HL-60 (cell line): ENCODE measurements at regions not wholly inside any gene's neighbourhood (a gene's known extent, or its start where the extent isn't known, plus 50 kb on each side); places are given as distances from the start of the nearest gene placed in this dataset.

Experiments
- DNase-seq, 2 experiments: peaks; one replicate each; pipeline ENCODE4 v3.0.0-alpha.2; 2010 to 2020; ENCODE audit warnings: low read depth in 1 of 2, low spot score in 1 of 2
- H3K27ac ChIP-seq: fragments of 250-450 bp; sonication (Bioruptor Pico); replicated peaks from 2 replicates; pipeline ENCODE4 v1.5.1; 2020; ENCODE audit warnings: mild to moderate bottlenecking, moderate library complexity
- H3K27me3 ChIP-seq: fragments of 250-450 bp; sonication (Bioruptor Pico); 2 replicates; pipeline ENCODE4 v1.5.1; 2021; ENCODE audit warnings: mild to moderate bottlenecking, moderate library complexity; ENCODE audit not compliant: insufficient read depth, poor library complexity, severe bottlenecking
- H3K4me3 ChIP-seq: replicated peaks from 2 replicates; pipeline ENCODE4 v1.5.1; 2011; ENCODE audit warnings: mild to moderate bottlenecking, control low read depth, low read length; ENCODE audit not compliant: insufficient read depth
- CTCF ChIP-seq: IDR thresholded peaks from one replicate; pipeline ENCODE4 v1.5.1; 2011; ENCODE audit warnings: low read length, control low read depth, inconsistent platforms; ENCODE audit not compliant: insufficient read depth
- GABPA ChIP-seq: IDR thresholded peaks from 2 replicates; pipeline ENCODE4 v1.6.1; 2012; ENCODE audit warnings: low read depth
- POLR2AphosphoS5 ChIP-seq: IDR thresholded peaks from 2 replicates; pipeline ENCODE4 v1.6.1; 2012; ENCODE audit warnings: low read depth
- REST ChIP-seq: IDR thresholded peaks from 2 replicates; pipeline ENCODE4 v1.6.1; 2012; ENCODE audit warnings: low read depth; ENCODE audit not compliant: insufficient replicate concordance
- SPI1 ChIP-seq: IDR thresholded peaks from 2 replicates; pipeline ENCODE4 v1.6.1; 2012; ENCODE audit warnings: low read depth, mild to moderate bottlenecking, borderline replicate concordance

GRCh38 chr18:70732188-70732587, 443.3 kb downstream of the SOCS6 start:
- TF ChIP-seq REST (no peak), POLR2AphosphoS5 (no peak), CTCF (no peak), GABPA (no peak), SPI1 (no peak)
- Histone ChIP-seq H3K27me3 (no peaks in the 10 kb centered on the region), H3K27ac (no peak overlapping the region), H3K4me3 (no peak overlapping the region)
- no peak for DNase-seq

GRCh38 chr18:70720607-70721006, 431.8 kb downstream of the SOCS6 start:
- H3K27ac ChIP-seq = no peak overlapping the region
- no peak overlapping the region for H3K4me3 ChIP-seq
- DNase-seq = no peak
- H3K27me3 ChIP-seq = no peaks in the 10 kb centered on the region
- TF ChIP-seq CTCF = no peak
- no peak for TF ChIP-seq POLR2AphosphoS5
- TF ChIP-seq GABPA = no peak
- no peak for TF ChIP-seq SPI1
- no peak for TF ChIP-seq REST

GRCh38 chr18:70709720-70710119, 420.9 kb downstream of the SOCS6 start:
- Histone ChIP-seq H3K27me3 (no peaks in the 10 kb centered on the region), H3K4me3 (no peak overlapping the region), H3K27ac (no peak overlapping the region)
- no peak for TF ChIP-seq REST
- no peak for DNase-seq

- H3K4me3 ChIP-seq = no peak overlapping the region
- H3K27ac ChIP-seq = no peak overlapping the region
- DNase-seq = no peak
- no peak for TF ChIP-seq REST
- H3K27me3 ChIP-seq = no peaks in the 10 kb centered on the region
Measured at GRCh38 chr18:70709144-70709543, 420.3 kb downstream of the SOCS6 start.
